ENCODE measurements at regions not wholly inside any gene's neighbourhood (a gene's known extent, or its start where the extent isn't known, plus 50 kb on each side); places are given as distances from the start of the nearest gene placed in this dataset.

DNA sequence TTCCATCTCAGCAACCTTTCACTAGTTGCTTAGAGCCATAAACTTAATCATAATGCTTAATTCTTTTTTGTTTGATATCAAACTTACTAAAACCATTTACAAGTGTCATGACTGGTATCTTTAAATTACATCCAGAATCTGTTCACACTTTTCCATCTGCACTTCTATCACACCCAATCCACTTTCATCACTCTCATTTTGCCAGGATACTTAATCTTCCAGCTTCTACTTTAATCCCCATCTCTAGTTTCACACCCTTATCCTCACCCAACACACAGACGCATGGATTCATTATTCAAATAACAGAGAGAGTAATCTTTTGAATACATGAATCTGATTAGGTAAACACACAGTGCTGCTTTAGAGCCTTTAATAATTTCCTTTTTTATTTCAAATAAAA lies 828.4 kb downstream of the HACE1 start:
- no peak for TF ChIP-seq EZH2 (IDR thresholded peaks at IDR 0.05; ENCODE audit: borderline replicate concordance, insufficient read depth, low read length, poor library complexity, severe bottlenecking)
- TF ChIP-seq, protein P1, sequence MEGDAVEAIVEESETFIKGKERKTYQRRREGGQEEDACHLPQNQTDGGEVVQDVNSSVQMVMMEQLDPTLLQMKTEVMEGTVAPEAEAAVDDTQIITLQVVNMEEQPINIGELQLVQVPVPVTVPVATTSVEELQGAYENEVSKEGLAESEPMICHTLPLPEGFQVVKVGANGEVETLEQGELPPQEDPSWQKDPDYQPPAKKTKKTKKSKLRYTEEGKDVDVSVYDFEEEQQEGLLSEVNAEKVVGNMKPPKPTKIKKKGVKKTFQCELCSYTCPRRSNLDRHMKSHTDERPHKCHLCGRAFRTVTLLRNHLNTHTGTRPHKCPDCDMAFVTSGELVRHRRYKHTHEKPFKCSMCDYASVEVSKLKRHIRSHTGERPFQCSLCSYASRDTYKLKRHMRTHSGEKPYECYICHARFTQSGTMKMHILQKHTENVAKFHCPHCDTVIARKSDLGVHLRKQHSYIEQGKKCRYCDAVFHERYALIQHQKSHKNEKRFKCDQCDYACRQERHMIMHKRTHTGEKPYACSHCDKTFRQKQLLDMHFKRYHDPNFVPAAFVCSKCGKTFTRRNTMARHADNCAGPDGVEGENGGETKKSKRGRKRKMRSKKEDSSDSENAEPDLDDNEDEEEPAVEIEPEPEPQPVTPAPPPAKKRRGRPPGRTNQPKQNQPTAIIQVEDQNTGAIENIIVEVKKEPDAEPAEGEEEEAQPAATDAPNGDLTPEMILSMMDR (IDR thresholded peaks at IDR 0.05; ENCODE audit: poor library complexity, severe bottlenecking) = no peak
- TF ChIP-seq RAD21 (conservative IDR thresholded peaks at IDR 0.05) = no peak
- TF ChIP-seq TAF1 (IDR thresholded peaks at IDR 0.05; ENCODE audit: low read depth) = no peak
- no peak for TF ChIP-seq POLR2AphosphoS5 (IDR thresholded peaks at IDR 0.05)
- no peak for TF ChIP-seq MXI1 (conservative IDR thresholded peaks at IDR 0.05; ENCODE audit: poor library complexity, severe bottlenecking)
- no peak for TF ChIP-seq SMC3 (conservative IDR thresholded peaks at IDR 0.05; ENCODE audit: poor library complexity)
- TF ChIP-seq EP300 (conservative IDR thresholded peaks at IDR 0.05; ENCODE audit: poor library complexity, severe bottlenecking) = no peak
